ENCODE measurements at regions not wholly inside any gene's neighbourhood (a gene's known extent, or its start where the extent isn't known, plus 50 kb on each side); places are given as distances from the start of the nearest gene placed in this dataset.

GRCh38 chr14:39998854-39999253 is 566.6 kb upstream of the FBXO33 start:
- no peak for ATAC-seq
- no TSS peak for BruUV-seq (replicated peaks)
- RAD21 ChIA-PET (ENCODE audit: low non-redundant PET in 1 of 2, low total read pairs in 2 of 2, uncharacterized antibody in 2 of 2, unreplicated experiment in 2 of 2), result no interaction called here

More at GRCh38 chr14:39998854-39999253, 566.6 kb upstream of the FBXO33 start:
- no peak overlapping the region for H3K9ac ChIP-seq (ENCODE audit: low read length)
- H2AFZ ChIP-seq (ENCODE audit: low read depth, low read length, poor library complexity, severe bottlenecking), result no peak overlapping the region
- no peaks in the 10 kb centered on the region for H4K20me1 ChIP-seq (ENCODE audit: insufficient read depth)
- H3K4me1 ChIP-seq (ENCODE audit: control insufficient read depth in 1 of 2, insufficient read depth in 2 of 2, low read length in 2 of 2), result no peaks in the 10 kb centered on the region
- H3K79me2 ChIP-seq (ENCODE audit: insufficient read depth, low read length), result no peaks in the 10 kb centered on the region
- no peak overlapping the region for H3K4me2 ChIP-seq (ENCODE audit: low read length)
- H3K4me3 ChIP-seq (replicated peaks in 1 of 2; ENCODE audit: low read depth in 1 of 2, low read length in 2 of 2), result no peak overlapping the region
- TF ChIP-seq ZBTB33 (IDR thresholded peaks at IDR 0.05; ENCODE audit: extremely low read depth, insufficient replicate concordance, low read length) (no peak), POLR2A (IDR thresholded peaks at IDR 0.05; ENCODE audit: borderline replicate concordance, extremely low read depth, insufficient read depth, insufficient read length) (no peak), FOSL1 (IDR thresholded peaks at IDR 0.05; ENCODE audit: low read depth) (no peak), EZH2 (IDR thresholded peaks at IDR 0.05) (no peak), CTCF (IDR thresholded peaks at IDR 0.05 in 2 of 3, conservative IDR thresholded peaks at IDR 0.05 in 1 of 3; ENCODE audit: borderline replicate concordance in 1 of 3, insufficient read depth in 1 of 3, low read depth in 2 of 3, low read length in 2 of 3) (no peak), CBX3 (IDR thresholded peaks at IDR 0.05; ENCODE audit: low read depth) (no peak), YY1 (IDR thresholded peaks at IDR 0.05; ENCODE audit: extremely low read depth, insufficient replicate concordance, low read depth, low read length) (no peak), ATF3 (IDR thresholded peaks at IDR 0.05) (no peak)
- TF ChIP-seq, protein P1, sequence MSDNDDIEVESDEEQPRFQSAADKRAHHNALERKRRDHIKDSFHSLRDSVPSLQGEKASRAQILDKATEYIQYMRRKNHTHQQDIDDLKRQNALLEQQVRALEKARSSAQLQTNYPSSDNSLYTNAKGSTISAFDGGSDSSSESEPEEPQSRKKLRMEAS (IDR thresholded peaks at IDR 0.05), result no peak
- H3K9me3 ChIP-seq (ENCODE audit: control insufficient read depth in 1 of 2, insufficient read depth in 1 of 2, low read depth in 1 of 2, low read length in 2 of 2), result no peaks in the 10 kb centered on the region
- no peak overlapping the region for H3K27ac ChIP-seq (ENCODE audit: low read depth, low read length)
- DNase-seq (ENCODE audit: low read depth, low spot score), result no peak
- H3K9me2 ChIP-seq (ENCODE audit: insufficient read depth), result no peaks in the 10 kb centered on the region
- CTCF ChIA-PET, result no interaction called here
- H3K36me3 ChIP-seq (ENCODE audit: control insufficient read depth in 1 of 2, insufficient read depth in 2 of 2, low read length in 2 of 2), result no peaks in the 10 kb centered on the region
- no peaks in the 10 kb centered on the region for H3K27me3 ChIP-seq (ENCODE audit: insufficient read depth, low read length)
- POLR2A ChIA-PET, result no interaction called here
- intact Hi-C loops (cut with micrococcal nuclease), result no loop called here
